Esophagus muscularis mucosa (tissue), 3 donors: ENCODE measurements at regions not wholly inside any gene's neighbourhood (a gene's known extent, or its start where the extent isn't known, plus 50 kb on each side); places are given as distances from the start of the nearest gene placed in this dataset.

Source experiments
- CTCF ChIP-seq, 3 experiments: fragments of 200-600 bp in 2 of 3; fragments of 450-650 bp in 1 of 3; sonication (generic) in 2 of 3; IDR thresholded peaks; one replicate each; pipeline ENCODE4 v1.5.1; 2017 to 2019; ENCODE audit warnings: antibody characterized with exemption in 3 of 3, mild to moderate bottlenecking in 2 of 3, moderate library complexity in 1 of 3
- POLR2AphosphoS5 ChIP-seq, 2 donors: sonication (generic); formaldehyde crosslinking; IDR thresholded peaks; one replicate each; pipeline ENCODE4 v1.6.1; 2017; ENCODE audit warnings: antibody characterized with exemption in 2 of 2

GRCh38 chr18:67108894-67109293, 407.6 kb downstream of the DSEL start:
- TF ChIP-seq POLR2AphosphoS5 (IDR thresholded peaks at IDR 0.05) (no peak), CTCF (IDR thresholded peaks at IDR 0.05) (no peak)
